ENCODE measurements at regions not wholly inside any gene's neighbourhood (a gene's known extent, or its start where the extent isn't known, plus 50 kb on each side); places are given as distances from the start of the nearest gene placed in this dataset.

GRCh38 chr6:21468461-21468860, 125.1 kb upstream of the SOX4 start:
- intact Hi-C loops (cut with DNase I), result no loop called here
- DNase-seq, result no peak
- Histone ChIP-seq H3K4me3 (ENCODE audit: low read length in 3 of 3) (no peak overlapping the region), H3K27me3 (ENCODE audit: control insufficient read depth, insufficient read depth, low read length) (no peaks in the 10 kb centered on the region), H3K27ac (ENCODE audit: low read depth in 2 of 2, low read length in 2 of 2) (no peak overlapping the region), H3K9me3 (ENCODE audit: control insufficient read depth in 2 of 3, insufficient read depth in 1 of 3, low read length in 3 of 3) (no peaks in the 10 kb centered on the region), H3K9ac (ENCODE audit: low read length in 3 of 3) (no peak overlapping the region), H3K36me3 (ENCODE audit: control insufficient read depth in 2 of 3, insufficient read depth in 3 of 3, low read length in 3 of 3) (no peaks in the 10 kb centered on the region), H3K4me1 (ENCODE audit: control insufficient read depth in 2 of 3, insufficient read depth in 2 of 3, low read depth in 1 of 3, low read length in 3 of 3) (no peaks in the 10 kb centered on the region)
- no peak for TF ChIP-seq CTCF (IDR thresholded peaks at IDR 0.05; ENCODE audit: borderline replicate concordance, extremely low read depth, insufficient read depth)
- no peak for FAIRE-seq

- intact Hi-C loops (cut with DNase I), result no loop called here
- Histone ChIP-seq H3K9me3 (ENCODE audit: control insufficient read depth in 2 of 3, insufficient read depth in 1 of 3, low read length in 3 of 3) (no peaks in the 10 kb centered on the region), H3K4me1 (ENCODE audit: control insufficient read depth in 2 of 3, insufficient read depth in 2 of 3, low read depth in 1 of 3, low read length in 3 of 3) (no peaks in the 10 kb centered on the region), H3K4me3 (ENCODE audit: low read length in 3 of 3) (no peak overlapping the region), H3K27ac (ENCODE audit: low read depth in 2 of 2, low read length in 2 of 2) (no peak overlapping the region), H3K36me3 (ENCODE audit: control insufficient read depth in 2 of 3, insufficient read depth in 3 of 3, low read length in 3 of 3) (no peaks in the 10 kb centered on the region), H3K27me3 (ENCODE audit: control insufficient read depth, insufficient read depth, low read length) (no peaks in the 10 kb centered on the region), H3K9ac (ENCODE audit: low read length in 3 of 3) (no peak overlapping the region)
- FAIRE-seq (no peak), DNase-seq (no peak)
- no peak for TF ChIP-seq CTCF (IDR thresholded peaks at IDR 0.05; ENCODE audit: borderline replicate concordance, extremely low read depth, insufficient read depth)
These were observed 124.3 kb upstream of the SOX4 start for GRCh38 chr6:21469213-21469612.

GRCh38 chr6:21476112-21476511, 117.4 kb upstream of the SOX4 start:
- intact Hi-C loops (cut with DNase I), result no loop called here
- no peaks in the 10 kb centered on the region for H3K9me3 ChIP-seq (ENCODE audit: control insufficient read depth in 2 of 3, insufficient read depth in 1 of 3, low read length in 3 of 3)
- H3K27ac ChIP-seq (ENCODE audit: low read depth in 2 of 2, low read length in 2 of 2), result no peak overlapping the region
- no peaks in the 10 kb centered on the region for H3K4me1 ChIP-seq (ENCODE audit: control insufficient read depth in 2 of 3, insufficient read depth in 2 of 3, low read depth in 1 of 3, low read length in 3 of 3)
- H3K27me3 ChIP-seq (ENCODE audit: control insufficient read depth, insufficient read depth, low read length), result no peaks in the 10 kb centered on the region
- TF ChIP-seq CTCF (IDR thresholded peaks at IDR 0.05; ENCODE audit: borderline replicate concordance, extremely low read depth, insufficient read depth), result no peak
- no peaks in the 10 kb centered on the region for H3K36me3 ChIP-seq (ENCODE audit: control insufficient read depth in 2 of 3, insufficient read depth in 3 of 3, low read length in 3 of 3)
- H3K4me3 ChIP-seq (ENCODE audit: low read length in 3 of 3), result no peak overlapping the region
- FAIRE-seq (no peak), DNase-seq (peak in 1 of 5 donors; percentile 33)
- no peak overlapping the region for H3K9ac ChIP-seq (ENCODE audit: low read length in 3 of 3)

GRCh38 chr6:21478411-21478810, 115.1 kb upstream of the SOX4 start:
- no peak overlapping the region for H3K27ac ChIP-seq (ENCODE audit: low read depth in 2 of 2, low read length in 2 of 2)
- H3K36me3 ChIP-seq (ENCODE audit: control insufficient read depth in 2 of 3, insufficient read depth in 3 of 3, low read length in 3 of 3), result no peaks in the 10 kb centered on the region
- no peak overlapping the region for H3K4me3 ChIP-seq (ENCODE audit: low read length in 3 of 3)
- no peaks in the 10 kb centered on the region for H3K4me1 ChIP-seq (ENCODE audit: control insufficient read depth in 2 of 3, insufficient read depth in 2 of 3, low read depth in 1 of 3, low read length in 3 of 3)
- no peak overlapping the region for H3K9ac ChIP-seq (ENCODE audit: low read length in 3 of 3)
- TF ChIP-seq CTCF (IDR thresholded peaks at IDR 0.05; ENCODE audit: borderline replicate concordance, extremely low read depth, insufficient read depth), result no peak
- H3K9me3 ChIP-seq (ENCODE audit: control insufficient read depth in 2 of 3, insufficient read depth in 1 of 3, low read length in 3 of 3), result no peaks in the 10 kb centered on the region
- intact Hi-C loops (cut with DNase I), result no loop called here
- FAIRE-seq (no peak), DNase-seq (no peak)
- H3K27me3 ChIP-seq (ENCODE audit: control insufficient read depth, insufficient read depth, low read length), result no peaks in the 10 kb centered on the region

All from kidney (tissue), 13 donors.